ENCODE measurements at regions not wholly inside any gene's neighbourhood (a gene's known extent, or its start where the extent isn't known, plus 50 kb on each side); places are given as distances from the start of the nearest gene placed in this dataset.
"Not testable (repeated sequence)": the region's sequence is repeated elsewhere in the genome, so short reads cannot be mapped to it uniquely, and the experiment has no call there.

GRCh38 chr2:192669505-192670091 lies 474.9 kb upstream of the TMEFF2 start:
- Histone ChIP-seq H3K4me1 (replicated peaks in 1 of 2) (no peaks in the 10 kb centered on the region), H3K27ac (no peak overlapping the region), H3K4me3 (no peak overlapping the region)
- in situ Hi-C loops (cut with MboI; ENCODE audit: low pct_unique_long_range_greater_than_20kb in 2 of 9, low sequenced_read_pairs in 9 of 9, unreplicated experiment in 9 of 9), result no loop called here
- WGBS, 10 experiments, result 14 to 100% (median 70%) methylated on average over 1 to 8 of the region's 8 CpGs; no CpG with 5 or more reads in 1 of the 10 experiments
- ATAC-seq (replicated peaks in 6 of 8), result peak in 1 of 8 experiments; percentile 87

DNA sequence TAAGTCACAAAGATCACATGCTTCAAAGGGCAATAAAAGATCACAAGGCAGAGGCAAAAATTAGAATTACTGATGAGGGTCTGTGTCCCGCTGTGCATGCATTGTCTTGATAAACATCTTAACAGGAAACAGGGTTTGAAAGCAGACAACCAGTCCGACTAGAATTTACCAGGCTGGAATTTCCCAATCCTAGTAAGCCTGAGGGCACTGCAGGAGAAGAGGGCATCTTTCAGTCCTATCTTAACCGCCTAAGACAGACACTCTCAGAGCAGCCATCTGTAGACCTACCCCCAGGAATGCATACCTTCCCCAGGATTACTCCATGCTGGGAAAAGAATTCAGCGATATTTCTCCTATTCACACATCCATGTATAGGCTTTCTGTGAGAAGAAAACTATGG lies 465.8 kb upstream of the TMEFF2 start:
- H3K4me1 ChIP-seq (replicated peaks in 1 of 2), result peaks cover 0 to 25% of the 10 kb centered on the region in 2 donors
- H3K27ac ChIP-seq; H3K4me3 ChIP-seq; in situ Hi-C loops (cut with MboI; ENCODE audit: low pct_unique_long_range_greater_than_20kb in 2 of 9, low sequenced_read_pairs in 9 of 9, unreplicated experiment in 9 of 9); ATAC-seq (replicated peaks in 6 of 8): not testable (repeated sequence)
- 0 to 78% (median 58%) methylated on average over 1 to 3 of the region's 4 CpGs; no CpG with 5 or more reads in 2 of the 10 experiments for WGBS, 10 experiments

- peak in 6 of 8 experiments; percentile 44 to 69 (median 55) for ATAC-seq (replicated peaks in 6 of 8)
- WGBS, 10 experiments, result 0 to 100% (median 79%) methylated on average over 1 to 3 of the region's 3 CpGs
- H3K4me3 ChIP-seq, result no peak overlapping the region
- H3K4me1 ChIP-seq (replicated peaks in 1 of 2), result peaks cover 0 to 25% of the 10 kb centered on the region in 2 donors
- H3K27ac ChIP-seq, result no peak overlapping the region
- in situ Hi-C loops (cut with MboI; ENCODE audit: low pct_unique_long_range_greater_than_20kb in 2 of 9, low sequenced_read_pairs in 9 of 9, unreplicated experiment in 9 of 9), result no loop called here
Measured at GRCh38 chr2:192657362-192657761, 462.6 kb upstream of the TMEFF2 start.

GRCh38 chr2:192655916-192656315 lies 461.2 kb upstream of the TMEFF2 start:
- WGBS, 10 experiments, result 11 to 100% (median 81%) methylated on average over 1 to 3 of the region's 3 CpGs; no CpG with 5 or more reads in 2 of the 10 experiments
- ATAC-seq (replicated peaks in 6 of 8), result no peak
- no peak overlapping the region for H3K27ac ChIP-seq
- peaks cover 0 to 25% of the 10 kb centered on the region in 2 donors for H3K4me1 ChIP-seq (replicated peaks in 1 of 2)
- in situ Hi-C loops (cut with MboI; ENCODE audit: low pct_unique_long_range_greater_than_20kb in 2 of 9, low sequenced_read_pairs in 9 of 9, unreplicated experiment in 9 of 9), result no loop called here
- no peak overlapping the region for H3K4me3 ChIP-seq

GRCh38 chr2:192645811-192646598 lies 451.3 kb upstream of the TMEFF2 start:
- no peak for ATAC-seq (replicated peaks in 6 of 8)
- H3K27ac ChIP-seq, result no peak overlapping the region

GRCh38 chr2:192634557-192634956 lies 439.8 kb upstream of the TMEFF2 start:
- no peak overlapping the region for H3K4me3 ChIP-seq
- no peak overlapping the region for H3K27ac ChIP-seq
- ATAC-seq (replicated peaks in 6 of 8), result peak in 2 of 8 experiments; percentile 65 to 80
- no peaks in the 10 kb centered on the region for H3K4me1 ChIP-seq (replicated peaks in 1 of 2)
- in situ Hi-C loops (cut with MboI; ENCODE audit: low pct_unique_long_range_greater_than_20kb in 2 of 9, low sequenced_read_pairs in 9 of 9, unreplicated experiment in 9 of 9), result no loop called here
- WGBS, 10 experiments, result 70 to 93% (median 86%) methylated on average over 1 to 3 of the region's 3 CpGs; no CpG with 5 or more reads in 6 of the 10 experiments

More at GRCh38 chr2:192645811-192646598, 451.3 kb upstream of the TMEFF2 start:
- Histone ChIP-seq H3K4me3 (no peak overlapping the region), H3K4me1 (replicated peaks in 1 of 2) (no peaks in the 10 kb centered on the region)
- 5 to 100% (median 87%) methylated on average over 1 to 6 of the region's 6 CpGs for WGBS, 10 experiments
- in situ Hi-C loops (cut with MboI; ENCODE audit: low pct_unique_long_range_greater_than_20kb in 2 of 9, low sequenced_read_pairs in 9 of 9, unreplicated experiment in 9 of 9), result no loop called here

DNA sequence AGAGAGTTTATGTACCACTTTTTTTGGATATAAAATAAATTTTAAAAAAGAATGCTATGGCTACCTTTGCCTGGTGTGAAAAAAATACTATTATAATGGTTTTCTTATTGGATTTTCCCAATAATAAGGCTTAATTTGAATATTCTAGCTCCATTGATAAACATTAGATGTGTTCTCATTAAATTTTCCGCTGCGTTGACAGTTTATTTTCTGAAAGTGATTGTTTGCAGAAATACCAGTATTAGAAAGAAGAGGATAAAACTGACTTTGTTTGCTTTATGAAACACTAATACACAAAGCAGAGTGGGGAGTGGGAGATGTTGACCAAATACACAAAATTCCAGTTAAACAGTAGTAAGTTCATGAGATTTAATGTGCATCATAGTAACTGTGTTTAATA lies 433.3 kb upstream of the TMEFF2 start:
- in situ Hi-C loops (cut with MboI; ENCODE audit: low pct_unique_long_range_greater_than_20kb in 2 of 9, low sequenced_read_pairs in 9 of 9, unreplicated experiment in 9 of 9), result no loop called here
- ATAC-seq (replicated peaks in 6 of 8), result no peak
- H3K27ac ChIP-seq, result no peak overlapping the region
- 5 to 100% (median 94%) methylated on average over 1 to 2 of the region's 2 CpGs; no CpG with 5 or more reads in 2 of the 10 experiments for WGBS, 10 experiments
- H3K4me3 ChIP-seq, result no peak overlapping the region
- no peaks in the 10 kb centered on the region for H3K4me1 ChIP-seq (replicated peaks in 1 of 2)

GRCh38 chr2:192615105-192615504 lies 420.4 kb upstream of the TMEFF2 start:
- in situ Hi-C loops (cut with MboI; ENCODE audit: low pct_unique_long_range_greater_than_20kb in 2 of 9, low sequenced_read_pairs in 9 of 9, unreplicated experiment in 9 of 9), result no loop called here
- Histone ChIP-seq H3K4me3 (no peak overlapping the region), H3K27ac (no peak overlapping the region), H3K4me1 (replicated peaks in 1 of 2) (peaks cover 0 to 2% of the 10 kb centered on the region in 2 donors)
- ATAC-seq (replicated peaks in 6 of 8), result peak in 2 of 8 experiments; percentile 74 to 87

DNA sequence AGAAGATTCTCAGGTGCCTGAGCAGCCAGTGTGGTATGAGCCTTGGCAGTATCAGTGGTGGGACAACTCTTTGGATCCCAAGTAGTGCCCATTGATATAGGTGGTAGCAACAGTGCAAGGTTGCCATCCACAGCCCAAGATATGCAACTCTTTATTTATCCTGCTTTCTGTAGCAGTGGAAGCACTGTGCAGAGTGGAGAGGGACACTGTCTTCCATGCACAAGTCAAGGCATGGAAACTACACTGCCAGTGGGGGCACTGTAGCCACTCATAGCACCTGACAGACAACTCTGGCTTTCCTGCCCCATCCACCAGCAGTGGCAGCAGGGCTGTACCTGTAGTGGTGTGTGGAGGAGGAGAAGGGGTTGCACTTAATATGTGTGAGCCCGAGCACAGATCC lies 409.6 kb upstream of the TMEFF2 start:
- peak in 1 of 8 experiments; percentile 23 for ATAC-seq (replicated peaks in 6 of 8)
- no peaks in the 10 kb centered on the region for H3K4me1 ChIP-seq (replicated peaks in 1 of 2)
- in situ Hi-C loops (cut with MboI; ENCODE audit: low pct_unique_long_range_greater_than_20kb in 2 of 9, low sequenced_read_pairs in 9 of 9, unreplicated experiment in 9 of 9), result no loop called here
- H3K27ac ChIP-seq, result no peak overlapping the region
- no peak overlapping the region for H3K4me3 ChIP-seq
- WGBS, 10 experiments, result no CpG with 5 or more reads among the region's 1 CpG

DNA sequence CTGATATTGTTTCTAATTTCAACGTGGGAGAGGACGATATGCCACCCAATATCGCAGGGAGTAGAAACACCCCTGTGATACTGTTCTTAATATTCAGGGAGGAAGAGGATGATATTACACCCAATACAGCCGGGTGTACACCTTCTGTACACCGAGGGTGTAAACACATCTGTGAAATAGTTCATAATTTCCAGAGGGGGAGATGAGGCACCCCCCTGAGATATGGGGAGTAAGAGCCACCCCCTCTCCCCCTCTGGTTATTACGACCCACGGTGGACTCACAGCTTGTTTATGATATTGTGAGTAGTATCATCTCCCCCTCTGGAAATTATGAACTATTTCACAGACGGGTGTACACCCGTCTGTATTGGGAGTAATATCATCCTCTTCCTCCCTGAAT lies 403.9 kb upstream of the TMEFF2 start:
- H3K4me1 ChIP-seq (replicated peaks in 1 of 2); H3K27ac ChIP-seq; ATAC-seq (replicated peaks in 6 of 8); in situ Hi-C loops (cut with MboI; ENCODE audit: low pct_unique_long_range_greater_than_20kb in 2 of 9, low sequenced_read_pairs in 9 of 9, unreplicated experiment in 9 of 9); H3K4me3 ChIP-seq: not testable (repeated sequence)
- 80 to 100% (median 80%) methylated on average over 1 of the region's 9 CpGs; no CpG with 5 or more reads in 7 of the 10 experiments for WGBS, 10 experiments

DNA sequence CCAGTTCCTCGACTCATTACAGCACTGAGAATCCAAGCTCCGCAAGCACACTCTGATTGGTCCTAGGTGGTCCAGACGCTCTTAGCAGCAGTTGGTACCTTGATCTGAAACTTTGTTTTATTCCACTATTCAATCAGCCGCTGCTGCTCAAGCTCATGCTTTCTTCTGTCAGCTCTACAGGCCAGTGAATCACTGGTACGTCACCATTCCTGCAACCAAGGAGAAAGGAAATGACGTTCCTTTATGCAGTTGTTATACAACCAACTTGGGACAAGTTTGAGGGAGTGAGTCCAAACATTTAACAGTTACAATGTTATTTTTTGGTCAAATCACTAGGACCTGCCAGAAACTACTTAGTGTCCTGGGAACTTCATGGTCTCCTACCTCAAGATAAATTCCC lies 398.8 kb upstream of the TMEFF2 start:
- Histone ChIP-seq H3K4me1 (replicated peaks in 1 of 2) (no peaks in the 10 kb centered on the region), H3K4me3 (no peak overlapping the region), H3K27ac (no peak overlapping the region)
- in situ Hi-C loops (cut with MboI; ENCODE audit: low pct_unique_long_range_greater_than_20kb in 2 of 9, low sequenced_read_pairs in 9 of 9, unreplicated experiment in 9 of 9), result no loop called here
- no peak for ATAC-seq (replicated peaks in 6 of 8)
- WGBS, 10 experiments, result 0 to 100% (median 89%) methylated on average over 1 to 6 of the region's 6 CpGs

GRCh38 chr2:192591617-192592016 lies 396.9 kb upstream of the TMEFF2 start:
- H3K27ac ChIP-seq, result no peak overlapping the region
- no peaks in the 10 kb centered on the region for H3K4me1 ChIP-seq (replicated peaks in 1 of 2)
- in situ Hi-C loops (cut with MboI; ENCODE audit: low pct_unique_long_range_greater_than_20kb in 2 of 9, low sequenced_read_pairs in 9 of 9, unreplicated experiment in 9 of 9), result no loop called here
- 10 to 100% (median 73%) methylated on average over 1 to 4 of the region's 4 CpGs; no CpG with 5 or more reads in 1 of the 10 experiments for WGBS, 10 experiments
- H3K4me3 ChIP-seq, result no peak overlapping the region
- no peak for ATAC-seq (replicated peaks in 6 of 8)

- 7 to 87% (median 37%) methylated on average over 2 to 3 of the region's 3 CpGs; no CpG with 5 or more reads in 2 of the 10 experiments for WGBS, 10 experiments
- ATAC-seq (replicated peaks in 6 of 8), result peak in 7 of 8 experiments; percentile 23 to 86 (median 58)
- Histone ChIP-seq H3K4me1 (replicated peaks in 1 of 2) (peaks cover 0 to under 1% of the 10 kb centered on the region in 2 donors), H3K27ac (no peak overlapping the region), H3K4me3 (no peak overlapping the region)
- in situ Hi-C loops (cut with MboI; ENCODE audit: low pct_unique_long_range_greater_than_20kb in 2 of 9, low sequenced_read_pairs in 9 of 9, unreplicated experiment in 9 of 9), result no loop called here
Measured at GRCh38 chr2:192585418-192585817, 390.7 kb upstream of the TMEFF2 start.

Measured in motor neuron (in vitro differentiated cells).